Activated naive CD4-positive, alpha-beta T cell treated with anti-CD3 and anti-CD28 coated beads for 36 hours (primary cell): ENCODE measurements at regions not wholly inside any gene's neighbourhood (a gene's known extent, or its start where the extent isn't known, plus 50 kb on each side); places are given as distances from the start of the nearest gene placed in this dataset.

Experiments
- CTCF ChIA-PET: fragments of 350-600 bp; sonication (Branson Sonifier 250); formaldehyde crosslinking; loops from one replicate; lab custom pipeline; 2021; ENCODE audit warnings: antibody characterized with exemption; lab: Charles Lee
- DNase-seq: peaks from one replicate; pipeline ENCODE4 v3.0.0-alpha.2; 2020
- H3K27ac Mint-ChIP-seq: one replicate; pipeline ENCODE4 v1.8.0; 2021; ENCODE audit warnings: mild to moderate bottlenecking, mixed read lengths
- H3K27me3 Mint-ChIP-seq: one replicate; pipeline ENCODE4 v1.8.0; 2021; ENCODE audit warnings: low read depth, mixed read lengths
- H3K36me3 Mint-ChIP-seq: one replicate; pipeline ENCODE4 v1.8.0; 2021; ENCODE audit warnings: low read depth, mixed read lengths
- H3K4me1 Mint-ChIP-seq: one replicate; pipeline ENCODE4 v1.8.0; 2021; ENCODE audit warnings: low read depth, mixed read lengths
- H3K4me3 Mint-ChIP-seq: one replicate; pipeline ENCODE4 v1.8.0; 2021; ENCODE audit warnings: mild to moderate bottlenecking, moderate library complexity, mixed read lengths
- H3K9me3 Mint-ChIP-seq: one replicate; pipeline ENCODE4 v1.8.0; 2021; ENCODE audit warnings: mixed read lengths
- intact Hi-C: fragments of 100-400 bp; cut with micrococcal nuclease; formaldehyde crosslinking; loops from one replicate; pipeline ENCODE4 v1.15.1; 2023

GRCh38 chr16:85316321-85316919, 204.1 kb upstream of the CIBAR2 start:
- CTCF ChIA-PET = no interaction called here
- Mint-ChIP-seq H3K27ac (no peak overlapping the region), H3K36me3 (no peaks in the 10 kb centered on the region), H3K9me3 (no peaks in the 10 kb centered on the region), H3K4me3 (no peak overlapping the region), H3K27me3 (no peaks in the 10 kb centered on the region), H3K4me1 (peaks cover 8% of the 10 kb centered on the region)
- intact Hi-C loops = no loop called here
- peak; percentile 62 for DNase-seq

GRCh38 chr16:85316944-85317343, 204.7 kb upstream of the CIBAR2 start:
- peaks cover 5% of the 10 kb centered on the region for H3K4me1 Mint-ChIP-seq
- CTCF ChIA-PET = interaction anchor here (1.6 kb wide), 1 partner anchor 30 kb away, joined by 3 read pairs; no protein-coding TSS in a partner anchor
- no peak overlapping the region for H3K4me3 Mint-ChIP-seq
- intact Hi-C loops = no loop called here
- no peaks in the 10 kb centered on the region for H3K36me3 Mint-ChIP-seq
- H3K27me3 Mint-ChIP-seq = no peaks in the 10 kb centered on the region
- H3K9me3 Mint-ChIP-seq = no peaks in the 10 kb centered on the region
- no peak overlapping the region for H3K27ac Mint-ChIP-seq
- no peak for DNase-seq

DNA sequence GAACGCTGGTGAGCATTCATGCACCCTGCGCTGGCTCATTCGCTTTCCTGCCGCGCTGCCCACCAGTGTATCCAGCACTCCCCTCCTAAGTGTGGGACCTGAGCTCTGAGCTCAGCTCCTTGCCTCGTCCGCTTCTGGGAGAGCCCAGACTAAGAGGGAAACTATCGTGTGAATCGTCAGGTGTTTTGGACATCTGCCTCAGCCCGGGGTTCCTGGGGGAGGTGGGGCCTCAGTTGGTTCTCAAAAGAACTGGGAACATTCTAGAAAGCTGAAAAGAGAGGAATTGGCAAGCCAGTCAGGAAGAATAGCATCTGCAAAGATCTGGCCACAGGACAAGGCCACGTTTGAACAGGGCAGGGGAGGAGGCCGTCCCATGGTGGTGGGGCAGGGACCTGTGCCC, 205.4 kb upstream of the CIBAR2 start:
- H3K9me3 Mint-ChIP-seq = no peaks in the 10 kb centered on the region
- CTCF ChIA-PET = interaction anchor here (0.7 to 1.6 kb wide), 2 partner anchors 30 to 333 kb away, joined by 3 to 4 read pairs; no protein-coding TSS in a partner anchor
- intact Hi-C loops = no loop called here

DNA sequence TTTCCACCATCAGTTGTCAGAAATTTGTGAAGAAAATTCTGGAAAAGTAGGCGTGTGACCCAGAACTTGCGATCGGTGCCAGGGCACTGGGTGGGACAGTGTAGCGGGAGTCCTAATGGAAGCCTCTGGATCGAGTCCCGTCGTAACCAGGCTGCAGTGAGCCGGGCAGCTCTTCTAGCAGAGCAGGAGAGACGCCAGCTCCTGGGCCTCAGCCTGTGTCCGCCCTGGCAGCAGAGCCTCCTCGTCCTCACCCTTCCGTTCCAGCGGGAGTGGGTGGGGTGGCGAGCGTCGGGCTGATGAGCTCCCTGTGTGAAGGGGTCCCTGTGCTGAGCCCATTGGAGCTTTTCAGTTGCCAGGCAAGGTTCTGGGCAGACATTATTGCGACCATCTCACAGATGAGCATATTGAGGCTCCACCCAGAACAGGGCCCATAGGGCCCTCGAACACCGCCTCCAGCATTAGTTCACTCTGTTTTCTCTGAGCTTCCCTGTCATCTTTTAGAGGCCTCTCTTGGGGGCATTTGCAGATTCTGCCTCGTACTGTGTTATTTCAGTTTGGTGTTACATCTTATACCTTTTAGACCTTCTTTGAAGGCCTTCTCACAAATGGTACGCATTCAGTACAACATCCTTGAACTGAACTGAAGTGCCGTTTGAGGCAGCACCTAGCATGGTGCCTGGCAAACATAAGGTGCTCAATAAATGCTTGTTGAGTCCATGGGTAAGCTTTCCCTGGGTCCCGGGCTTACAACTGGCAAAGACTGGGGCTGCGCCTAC, 207.1 kb upstream of the CIBAR2 start:
- Mint-ChIP-seq H3K4me1 (no peaks in the 10 kb centered on the region), H3K27ac (no peak overlapping the region), H3K36me3 (no peaks in the 10 kb centered on the region), H3K9me3 (no peaks in the 10 kb centered on the region), H3K27me3 (no peaks in the 10 kb centered on the region), H3K4me3 (no peak overlapping the region)
- intact Hi-C loops = no loop called here
- no peak for DNase-seq
- CTCF ChIA-PET = no interaction called here

More for the DNA sequence above, 205.4 kb upstream of the CIBAR2 start:
- Mint-ChIP-seq H3K4me1 (no peaks in the 10 kb centered on the region), H3K36me3 (no peaks in the 10 kb centered on the region), H3K27me3 (no peaks in the 10 kb centered on the region), H3K27ac (no peak overlapping the region), H3K4me3 (no peak overlapping the region)
- no peak for DNase-seq

- H3K36me3 Mint-ChIP-seq = no peaks in the 10 kb centered on the region
- no peaks in the 10 kb centered on the region for H3K4me1 Mint-ChIP-seq
- H3K9me3 Mint-ChIP-seq = no peaks in the 10 kb centered on the region
- CTCF ChIA-PET = no interaction called here
- H3K27me3 Mint-ChIP-seq = no peaks in the 10 kb centered on the region
- DNase-seq = no peak
- intact Hi-C loops = no loop called here
- H3K4me3 Mint-ChIP-seq = no peak overlapping the region
- H3K27ac Mint-ChIP-seq = no peak overlapping the region
Measured at GRCh38 chr16:85319984-85320440, 207.7 kb upstream of the CIBAR2 start.

DNA sequence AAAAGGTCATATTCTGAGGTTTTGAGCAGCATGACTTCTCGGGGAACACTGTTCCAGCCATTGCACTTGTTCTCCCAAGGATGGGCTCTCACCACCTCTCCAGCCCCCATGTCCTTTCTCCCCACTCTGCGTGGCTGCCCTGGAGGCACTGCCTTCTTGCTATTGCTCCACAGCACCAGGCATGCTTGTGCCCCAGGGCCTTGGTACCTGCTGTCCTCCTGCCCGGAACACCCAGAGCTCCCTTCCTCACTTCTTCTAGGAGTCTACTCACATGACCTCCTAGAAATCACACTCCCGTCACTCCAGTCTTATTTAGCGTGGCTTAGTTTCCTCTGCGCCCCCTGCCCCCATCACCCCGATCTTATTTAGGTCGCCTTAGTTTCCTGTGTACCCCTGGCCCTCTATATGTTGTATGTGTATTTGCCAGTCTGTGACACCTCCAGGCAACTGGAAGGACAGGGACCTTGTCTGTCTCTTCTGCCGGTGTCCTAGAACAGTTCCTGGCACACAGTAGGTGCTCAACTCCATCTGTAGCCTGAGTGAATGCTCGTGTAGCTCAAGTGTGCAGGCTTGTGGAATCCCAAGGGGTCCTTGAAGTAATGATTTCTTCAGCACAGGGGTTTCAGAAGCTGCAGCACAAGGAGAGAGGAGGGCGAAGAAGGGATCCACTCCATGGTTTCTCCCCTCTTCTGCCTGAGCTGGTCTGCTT, 208.6 kb upstream of the CIBAR2 start:
- Mint-ChIP-seq H3K36me3 (no peaks in the 10 kb centered on the region), H3K9me3 (no peaks in the 10 kb centered on the region), H3K27me3 (no peaks in the 10 kb centered on the region), H3K4me3 (no peak overlapping the region), H3K27ac (no peak overlapping the region), H3K4me1 (no peaks in the 10 kb centered on the region)
- no peak for DNase-seq
- intact Hi-C loops = no loop called here
- CTCF ChIA-PET = interaction anchor here (0.6 kb wide), 1 partner anchor 23 kb away, joined by 3 read pairs; no protein-coding TSS in a partner anchor

DNA sequence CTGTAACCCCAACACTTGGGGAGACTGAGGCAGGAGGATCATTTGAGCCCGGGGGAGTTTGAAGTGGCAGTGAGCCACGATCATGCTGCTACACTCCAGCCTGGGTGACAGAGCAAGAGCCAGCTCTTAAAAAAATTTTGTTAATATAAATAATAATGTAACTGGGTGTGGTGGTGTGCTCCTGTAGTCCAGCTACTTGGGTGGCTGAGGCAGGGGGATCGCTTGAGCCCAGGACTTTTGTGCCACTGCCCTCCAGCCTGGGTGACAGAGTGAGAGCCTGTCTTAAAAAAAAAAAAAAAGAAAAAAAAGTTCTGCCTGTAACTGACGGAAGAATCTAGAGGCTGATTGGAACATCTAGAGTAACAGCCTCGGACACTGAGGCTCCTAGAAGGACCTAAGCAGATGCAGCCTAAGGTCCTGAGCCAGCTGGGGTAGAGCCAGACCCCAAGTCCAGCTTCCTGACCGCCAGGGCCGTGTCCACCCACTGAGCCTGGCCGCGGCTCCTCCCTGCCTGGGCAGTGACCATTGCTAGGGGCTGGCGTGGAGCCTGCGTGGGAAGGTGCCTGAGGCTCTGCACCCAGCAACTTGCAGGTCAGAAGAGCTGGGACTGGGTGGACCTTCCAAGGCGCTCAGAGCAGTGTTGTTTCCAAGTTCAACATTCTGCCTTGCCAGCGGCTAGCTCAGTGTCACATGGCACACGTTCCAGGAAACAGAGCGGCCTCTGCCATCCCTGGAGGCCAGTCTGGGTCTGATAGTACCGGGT, 209.4 kb upstream of the CIBAR2 start:
- Mint-ChIP-seq H3K4me3 (no peak overlapping the region), H3K9me3 (no peaks in the 10 kb centered on the region)

GRCh38 chr16:85323230-85323960, 211.1 kb upstream of the CIBAR2 start:
- CTCF ChIA-PET = interaction anchor here (1.1 to 1.3 kb wide), 2 partner anchors 11 to 46 kb away, joined by 3 read pairs; no protein-coding TSS in a partner anchor
- no peaks in the 10 kb centered on the region for H3K9me3 Mint-ChIP-seq
- H3K4me1 Mint-ChIP-seq = no peaks in the 10 kb centered on the region
- H3K4me3 Mint-ChIP-seq = no peak overlapping the region
- no peaks in the 10 kb centered on the region for H3K27me3 Mint-ChIP-seq
- no peaks in the 10 kb centered on the region for H3K36me3 Mint-ChIP-seq
- no peak for DNase-seq
- intact Hi-C loops = no loop called here
- H3K27ac Mint-ChIP-seq = no peak overlapping the region

More for the DNA sequence above, 209.4 kb upstream of the CIBAR2 start:
- H3K4me1 Mint-ChIP-seq = no peaks in the 10 kb centered on the region
- no peaks in the 10 kb centered on the region for H3K27me3 Mint-ChIP-seq
- H3K27ac Mint-ChIP-seq = no peak overlapping the region
- intact Hi-C loops = no loop called here
- DNase-seq = no peak
- no peaks in the 10 kb centered on the region for H3K36me3 Mint-ChIP-seq
- CTCF ChIA-PET = interaction anchor here (0.6 to 0.8 kb wide), 2 partner anchors 17 to 24 kb away, joined by 3 read pairs; no protein-coding TSS in a partner anchor

- H3K36me3 Mint-ChIP-seq = no peaks in the 10 kb centered on the region
- H3K4me1 Mint-ChIP-seq = no peaks in the 10 kb centered on the region
- no peak for DNase-seq
- H3K27me3 Mint-ChIP-seq = no peaks in the 10 kb centered on the region
- intact Hi-C loops = no loop called here
- no peak overlapping the region for H3K27ac Mint-ChIP-seq
- CTCF ChIA-PET = interaction anchor here (1.1 to 1.3 kb wide), 2 partner anchors 11 to 45 kb away, joined by 3 read pairs; no protein-coding TSS in a partner anchor
- no peak overlapping the region for H3K4me3 Mint-ChIP-seq
- H3K9me3 Mint-ChIP-seq = no peaks in the 10 kb centered on the region
Measured at GRCh38 chr16:85323961-85324253, 211.6 kb upstream of the CIBAR2 start.

- Mint-ChIP-seq H3K4me1 (no peaks in the 10 kb centered on the region), H3K9me3 (no peaks in the 10 kb centered on the region), H3K36me3 (no peaks in the 10 kb centered on the region), H3K4me3 (no peak overlapping the region), H3K27me3 (no peaks in the 10 kb centered on the region), H3K27ac (no peak overlapping the region)
- CTCF ChIA-PET = no interaction called here
- DNase-seq = no peak
- intact Hi-C loops = no loop called here
Measured at GRCh38 chr16:85324488-85324887, 212.2 kb upstream of the CIBAR2 start.

DNA sequence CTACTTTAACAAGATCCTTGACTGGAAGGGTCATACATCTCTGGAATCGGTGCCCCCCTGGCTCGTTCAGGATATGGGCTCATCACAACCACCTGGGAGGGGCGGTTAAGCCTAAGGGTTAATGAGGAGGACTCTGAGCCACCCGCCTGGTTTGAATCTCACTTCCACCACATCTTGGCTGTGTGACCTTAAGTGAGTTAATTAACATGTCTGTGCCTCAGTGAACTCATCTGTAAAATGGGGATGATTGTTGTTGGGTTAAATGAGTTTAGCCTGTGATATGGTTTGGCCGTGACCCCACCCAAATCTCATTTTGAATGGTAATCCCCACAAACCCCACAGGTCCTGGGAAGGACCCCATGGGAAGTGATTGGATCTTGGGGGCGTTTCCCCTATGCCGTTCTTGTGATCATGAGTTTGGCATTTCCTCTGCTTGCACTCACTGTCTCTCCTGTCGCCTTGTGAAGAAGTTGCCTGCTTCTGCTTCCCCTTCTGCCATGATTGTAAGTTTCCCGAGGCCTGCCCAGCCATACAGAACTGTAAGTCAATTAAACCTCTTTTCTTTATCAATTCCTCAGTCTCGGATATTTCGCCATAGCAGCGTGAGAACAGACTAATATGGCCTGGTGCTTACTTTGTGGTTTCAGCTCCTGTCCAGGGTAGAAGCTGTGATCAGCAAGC, 214.0 kb upstream of the CIBAR2 start:
- CTCF ChIA-PET = interaction anchor here (1.2 to 1.4 kb wide), 2 partner anchors 18 to 29 kb away, joined by 3 read pairs; no protein-coding TSS in a partner anchor
- Mint-ChIP-seq H3K4me1 (peaks cover 5% of the 10 kb centered on the region), H3K27me3 (peaks cover 4% of the 10 kb centered on the region), H3K4me3 (no peak overlapping the region), H3K27ac (no peak overlapping the region), H3K36me3 (no peaks in the 10 kb centered on the region), H3K9me3 (no peaks in the 10 kb centered on the region)
- intact Hi-C loops = no loop called here
- DNase-seq = no peak
